Naive thymus-derived CD4-positive, alpha-beta T cell (primary cell): ENCODE measurements at regions not wholly inside any gene's neighbourhood (a gene's known extent, or its start where the extent isn't known, plus 50 kb on each side); places are given as distances from the start of the nearest gene placed in this dataset.

Experiments used
- ATAC-seq: fragments of 150-1000 bp; cut with Tn5 transposase; 2 replicates; pipeline ENCODE4 v1.10.0; 2021; ENCODE audit warnings: mild to moderate bottlenecking, moderate library complexity
- CTCF ChIA-PET: fragments of 350-600 bp; sonication (Branson Sonifier 250); formaldehyde crosslinking; loops from one replicate; lab custom pipeline; 2021; ENCODE audit warnings: antibody characterized with exemption; lab: Charles Lee
- POLR2A ChIA-PET: fragments of 350-600 bp; sonication (Branson Sonifier 250); formaldehyde crosslinking; loops from one replicate; lab custom pipeline; 2021; ENCODE audit warnings: antibody characterized with exemption, inconsistent platforms; lab: Charles Lee
- DNase-seq, 9 donors: peaks; one replicate each; pipeline versions ENCODE4 v3.0.0 to v3.0.0-alpha.2; 2020 to 2022; ENCODE audit warnings: mixed read lengths in 1 of 9
- H3K27ac ChIP-seq: one replicate; pipeline ENCODE4 v1.7.0; 2013; ENCODE audit warnings: mild to moderate bottlenecking, low read depth, low read length, moderate library complexity
- H3K27me3 ChIP-seq, 2 donors: one replicate each; pipeline ENCODE4 v1.7.0; 2013; ENCODE audit warnings: low read length in 2 of 2, mild to moderate bottlenecking in 2 of 2, moderate library complexity in 2 of 2; ENCODE audit not compliant: control insufficient read depth in 2 of 2, insufficient read depth in 2 of 2
- H3K36me3 ChIP-seq, 3 experiments: 1 replicate in 2 of 3; 2 replicates in 1 of 3; pipeline ENCODE4 v1.7.0; 2013; ENCODE audit warnings: low read length in 3 of 3, mild to moderate bottlenecking in 3 of 3, moderate library complexity in 1 of 3; ENCODE audit not compliant: insufficient read depth in 3 of 3, control insufficient read depth in 2 of 3
- H3K4me1 ChIP-seq, 2 donors: one replicate each; pipeline ENCODE4 v1.7.0; 2013; ENCODE audit warnings: low read length in 2 of 2, mild to moderate bottlenecking in 2 of 2, moderate library complexity in 1 of 2; ENCODE audit not compliant: control insufficient read depth in 2 of 2, insufficient read depth in 2 of 2
- H3K4me3 ChIP-seq: 2 replicates; pipeline ENCODE4 v1.7.0; 2013; ENCODE audit warnings: mild to moderate bottlenecking, low read length
- H3K9me3 ChIP-seq, 3 experiments: 1 replicate in 2 of 3; 2 replicates in 1 of 3; pipeline ENCODE4 v1.7.0; 2013; ENCODE audit warnings: low read length in 3 of 3; ENCODE audit not compliant: control insufficient read depth in 2 of 3
- H3K27ac Mint-ChIP-seq, 9 donors: one replicate each; pipeline ENCODE4 v1.8.0; 2020 to 2022; ENCODE audit warnings: mixed read lengths in 9 of 9, mild to moderate bottlenecking in 8 of 9, moderate library complexity in 5 of 9, inconsistent platforms in 2 of 9
- H3K27me3 Mint-ChIP-seq, 5 donors: one replicate each; pipeline ENCODE4 v1.8.0; 2021 to 2022; ENCODE audit warnings: mixed read lengths in 5 of 5, mild to moderate bottlenecking in 1 of 5
- H3K36me3 Mint-ChIP-seq, 5 donors: one replicate each; pipeline ENCODE4 v1.8.0; 2020 to 2022; ENCODE audit warnings: mixed read lengths in 5 of 5, mild to moderate bottlenecking in 3 of 5, inconsistent platforms in 1 of 5
- H3K4me1 Mint-ChIP-seq, 7 donors: one replicate each; pipeline ENCODE4 v1.8.0; 2020 to 2022; ENCODE audit warnings: mixed read lengths in 7 of 7, mild to moderate bottlenecking in 3 of 7, inconsistent platforms in 1 of 7
- H3K4me3 Mint-ChIP-seq, 10 donors: one replicate each; pipeline ENCODE4 v1.8.0; 2020 to 2022; ENCODE audit warnings: mild to moderate bottlenecking in 10 of 10, mixed read lengths in 10 of 10, moderate library complexity in 6 of 10, inconsistent platforms in 2 of 10
- H3K9me3 Mint-ChIP-seq, 11 donors: one replicate each; pipeline ENCODE4 v1.8.0; 2020 to 2022; ENCODE audit warnings: mixed read lengths in 11 of 11, mild to moderate bottlenecking in 4 of 11, inconsistent platforms in 1 of 11, moderate library complexity in 1 of 11
- intact Hi-C, 2 donors: fragments of 100-400 bp; cut with micrococcal nuclease; formaldehyde crosslinking; loops; one replicate each; pipeline ENCODE4 v1.15.1; 2023

DNA sequence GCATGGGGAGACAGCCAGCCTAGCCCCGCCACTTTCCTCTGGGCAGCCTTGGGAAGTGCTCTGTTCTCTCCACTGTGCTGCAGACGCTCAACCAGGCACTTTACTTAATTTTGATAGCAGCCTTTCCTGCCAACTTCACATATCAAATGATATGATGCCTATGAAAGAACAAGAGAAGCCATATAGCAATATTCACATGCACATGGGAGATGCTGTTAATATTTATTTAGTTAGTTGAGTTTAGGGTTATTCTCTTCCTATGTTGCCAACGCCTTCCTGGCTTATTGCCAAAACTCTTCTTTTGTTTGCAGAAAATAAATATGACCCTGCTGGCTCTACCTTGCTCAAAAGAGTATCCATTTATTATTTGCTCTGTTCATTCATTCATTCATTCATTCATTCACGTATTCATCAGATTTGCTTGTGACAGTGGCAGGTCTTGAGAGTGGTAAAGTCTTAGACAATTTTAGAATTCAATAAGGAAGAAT, 99.3 kb downstream of the GATA6 start:
- Histone ChIP-seq H3K36me3 (no peaks in the 10 kb centered on the region), H3K9me3 (no peaks in the 10 kb centered on the region), H3K4me3 (no peak overlapping the region), H3K4me1 (no peaks in the 10 kb centered on the region), H3K27me3 (no peaks in the 10 kb centered on the region), H3K27ac (no peak overlapping the region)
- no peak for DNase-seq
- Mint-ChIP-seq H3K36me3 (peaks cover 0 to 3% (median 0%) of the 10 kb centered on the region in 5 donors), H3K9me3 (peaks cover 0 to 12% (median 0%) of the 10 kb centered on the region in 11 donors), H3K27ac (no peak overlapping the region), H3K4me3 (no peak overlapping the region), H3K4me1 (peaks cover 0 to 4% (median 0%) of the 10 kb centered on the region in 7 donors), H3K27me3 (peaks cover 0 to 12% (median 5%) of the 10 kb centered on the region in 5 donors)
- intact Hi-C loops = no loop called here
- POLR2A ChIA-PET = no interaction called here
- CTCF ChIA-PET = no interaction called here
- ATAC-seq = no peak

DNA sequence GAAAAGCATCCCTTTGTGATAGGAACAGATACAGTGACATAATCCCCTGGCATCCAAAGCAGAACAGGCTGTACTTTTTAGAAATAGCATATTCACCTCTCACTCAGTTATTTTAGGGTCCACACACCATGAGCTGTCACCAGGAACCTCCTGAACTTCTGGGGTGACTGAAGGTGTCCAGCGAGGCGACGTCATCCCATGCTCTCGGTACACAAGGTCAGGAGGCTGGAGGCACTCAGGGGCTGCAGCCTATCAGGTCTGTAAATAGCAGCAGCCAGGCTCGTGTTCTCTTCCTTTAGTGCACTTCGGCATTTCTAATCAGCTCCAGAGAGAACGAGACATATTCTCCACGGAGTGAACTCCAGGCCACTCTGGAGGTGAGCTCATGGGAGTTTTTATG, 98.3 kb downstream of the GATA6 start:
- intact Hi-C loops = no loop called here
- ATAC-seq (no peak), DNase-seq (no peak)
- H3K36me3 Mint-ChIP-seq = peaks cover 0 to 3% (median 0%) of the 10 kb centered on the region in 5 donors
- peaks cover 0 to 7% (median 2%) of the 10 kb centered on the region in 11 donors for H3K9me3 Mint-ChIP-seq
- CTCF ChIA-PET = no interaction called here
- peaks cover 0 to 4% (median 0%) of the 10 kb centered on the region in 7 donors for H3K4me1 Mint-ChIP-seq
- POLR2A ChIA-PET = no interaction called here
- Histone ChIP-seq H3K4me1 (no peaks in the 10 kb centered on the region), H3K27me3 (no peaks in the 10 kb centered on the region), H3K36me3 (no peaks in the 10 kb centered on the region), H3K4me3 (no peak overlapping the region), H3K9me3 (no peaks in the 10 kb centered on the region), H3K27ac (no peak overlapping the region)
- no peak overlapping the region for H3K4me3 Mint-ChIP-seq
- H3K27ac Mint-ChIP-seq = no peak overlapping the region
- H3K27me3 Mint-ChIP-seq = peaks cover 0 to 12% (median 5%) of the 10 kb centered on the region in 5 donors

DNA sequence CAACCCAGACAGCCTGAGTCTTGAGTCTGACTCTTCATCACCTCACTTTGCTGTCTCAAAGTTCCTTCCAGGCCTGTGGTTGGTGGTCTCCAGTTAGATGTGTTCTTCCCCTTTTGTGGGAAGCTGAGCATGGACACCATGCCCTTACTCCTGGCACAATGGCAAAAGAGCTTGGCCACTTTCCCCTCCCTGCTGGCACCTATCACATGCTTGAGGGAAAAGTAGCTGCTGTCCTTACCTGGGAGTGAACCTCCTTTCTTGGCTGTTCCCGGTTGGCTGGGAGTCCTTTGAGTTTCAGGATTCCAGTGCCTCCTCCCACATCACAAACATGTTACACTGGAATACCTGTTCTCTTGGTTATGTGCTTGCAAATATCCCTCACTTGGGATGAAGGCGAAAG, 97.8 kb downstream of the GATA6 start:
- Histone ChIP-seq H3K27ac (no peak overlapping the region), H3K4me3 (no peak overlapping the region), H3K36me3 (no peaks in the 10 kb centered on the region), H3K9me3 (no peaks in the 10 kb centered on the region), H3K4me1 (no peaks in the 10 kb centered on the region), H3K27me3 (no peaks in the 10 kb centered on the region)
- ATAC-seq (no peak), DNase-seq (no peak)
- POLR2A ChIA-PET = no interaction called here
- Mint-ChIP-seq H3K4me3 (no peak overlapping the region), H3K36me3 (peaks cover 0 to 3% (median 0%) of the 10 kb centered on the region in 5 donors), H3K27ac (no peak overlapping the region), H3K9me3 (peaks cover 0 to 10% (median 4%) of the 10 kb centered on the region in 11 donors), H3K27me3 (peaks cover 0 to 12% (median 5%) of the 10 kb centered on the region in 5 donors), H3K4me1 (peaks cover 0 to 4% (median 0%) of the 10 kb centered on the region in 7 donors)
- CTCF ChIA-PET = no interaction called here
- intact Hi-C loops = no loop called here

DNA sequence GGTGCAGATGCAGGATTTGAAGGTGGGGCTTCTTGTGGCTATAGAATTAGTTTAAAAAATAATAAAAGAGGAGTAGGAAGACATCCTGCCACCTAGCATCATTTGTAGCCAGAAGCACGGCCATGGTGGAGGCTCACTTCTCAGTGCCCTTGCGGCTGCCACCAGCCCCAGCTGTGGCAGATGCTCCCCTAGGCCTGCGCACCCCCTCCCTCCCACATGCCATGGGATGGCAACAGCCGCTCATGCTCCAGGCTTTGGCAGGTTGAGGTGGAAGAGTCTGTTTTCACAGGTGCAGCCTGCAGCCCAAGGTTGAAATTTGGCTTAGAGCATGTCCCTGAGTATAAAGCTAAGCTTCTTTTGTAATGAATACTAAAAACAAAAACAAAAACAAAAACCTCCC, 96.4 kb downstream of the GATA6 start:
- Histone ChIP-seq H3K27me3 (no peaks in the 10 kb centered on the region), H3K4me3 (no peak overlapping the region), H3K36me3 (no peaks in the 10 kb centered on the region), H3K27ac (no peak overlapping the region), H3K4me1 (peaks cover 0 to 8% of the 10 kb centered on the region in 2 donors), H3K9me3 (no peaks in the 10 kb centered on the region)
- Mint-ChIP-seq H3K27ac (no peak overlapping the region), H3K27me3 (peaks cover 0 to 9% (median 5%) of the 10 kb centered on the region in 5 donors), H3K9me3 (peaks cover 0 to 10% (median 6%) of the 10 kb centered on the region in 11 donors), H3K36me3 (peaks cover 0 to 3% (median 0%) of the 10 kb centered on the region in 5 donors), H3K4me1 (peaks cover 0 to 4% (median 0%) of the 10 kb centered on the region in 7 donors), H3K4me3 (no peak overlapping the region)
- ATAC-seq (no peak), DNase-seq (no peak)
- intact Hi-C loops = no loop called here
- ChIA-PET POLR2A (no interaction called here), CTCF (no interaction called here)

DNA sequence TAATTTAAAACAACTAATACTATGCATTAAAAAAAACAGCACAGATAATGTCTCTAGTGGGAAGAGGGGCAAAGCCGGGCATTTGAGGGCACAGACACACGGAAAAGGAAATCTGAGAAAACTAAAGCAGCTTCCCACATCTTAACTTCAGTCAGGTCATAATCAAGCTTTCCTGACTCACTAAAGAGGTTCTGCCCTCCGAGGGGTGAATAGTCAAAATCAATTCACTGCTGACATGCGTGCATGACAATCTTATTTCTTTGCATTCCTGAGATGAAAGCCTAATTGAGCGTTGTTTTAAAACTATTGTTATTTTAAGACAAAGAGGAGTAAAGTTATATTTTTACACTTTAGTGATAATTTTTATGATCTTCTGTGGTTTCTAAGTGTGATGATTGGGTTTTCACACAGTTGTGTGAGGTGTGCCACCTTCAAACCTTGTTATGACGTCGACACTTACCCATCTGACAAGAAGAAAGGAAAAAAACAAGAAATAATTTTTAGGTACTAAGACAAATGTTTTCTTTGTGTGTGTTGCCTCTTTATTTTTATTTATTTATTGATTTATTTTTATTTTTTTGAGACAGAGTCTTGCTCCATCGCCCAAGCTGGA, 90.9 kb downstream of the GATA6 start:
- Histone ChIP-seq H3K9me3 (no peaks in the 10 kb centered on the region), H3K4me1 (peaks cover 0 to 21% of the 10 kb centered on the region in 2 donors), H3K4me3 (no peak overlapping the region), H3K27ac (no peak overlapping the region), H3K36me3 (no peaks in the 10 kb centered on the region), H3K27me3 (no peaks in the 10 kb centered on the region)
- no peak for DNase-seq
- H3K27ac Mint-ChIP-seq = no peak overlapping the region
- H3K27me3 Mint-ChIP-seq = peaks cover 0 to 12% (median 9%) of the 10 kb centered on the region in 5 donors
- ATAC-seq = peak; percentile 60
- intact Hi-C loops = no loop called here
- peaks cover 0 to 2% (median 0%) of the 10 kb centered on the region in 5 donors for H3K36me3 Mint-ChIP-seq
- peaks cover 0 to 10% (median 7%) of the 10 kb centered on the region in 11 donors for H3K9me3 Mint-ChIP-seq
- ChIA-PET CTCF (no interaction called here), POLR2A (no interaction called here)
- H3K4me1 Mint-ChIP-seq = peaks cover 0 to 4% (median 0%) of the 10 kb centered on the region in 7 donors
- no peak overlapping the region for H3K4me3 Mint-ChIP-seq

DNA sequence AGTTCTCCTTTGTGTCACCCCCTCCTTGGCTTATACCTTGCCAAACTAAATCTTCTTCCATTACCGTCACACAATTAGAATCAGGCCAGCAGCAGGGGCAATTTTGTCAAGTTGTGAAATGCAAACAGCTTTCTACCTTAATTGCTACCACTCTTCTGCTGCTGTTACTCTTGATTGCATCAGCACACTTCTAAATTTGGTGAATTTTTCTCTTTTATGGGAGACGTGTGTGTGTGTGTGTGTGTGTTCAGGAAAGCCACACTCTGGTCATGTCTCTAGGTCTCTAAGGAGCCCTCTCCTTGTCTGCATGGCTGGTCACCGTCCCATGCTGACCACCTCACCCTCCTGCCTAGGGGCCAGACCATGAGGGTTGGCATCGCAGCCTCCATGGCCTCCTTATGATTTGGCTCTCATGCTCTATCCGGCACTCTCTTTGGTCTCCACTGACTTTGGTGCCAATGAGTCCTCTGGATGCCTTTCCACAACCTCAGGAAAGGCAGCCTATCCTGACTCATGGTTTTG, 87.7 kb downstream of the GATA6 start:
- H3K27me3 Mint-ChIP-seq = peaks cover 0 to 20% (median 11%) of the 10 kb centered on the region in 5 donors
- ATAC-seq = no peak

More for the DNA sequence above, 87.7 kb downstream of the GATA6 start:
- Histone ChIP-seq H3K4me3 (no peak overlapping the region), H3K27me3 (no peaks in the 10 kb centered on the region), H3K36me3 (no peaks in the 10 kb centered on the region), H3K4me1 (peaks cover 0 to 21% of the 10 kb centered on the region in 2 donors), H3K27ac (no peak overlapping the region), H3K9me3 (no peaks in the 10 kb centered on the region)
- DNase-seq = no peak
- CTCF ChIA-PET = no interaction called here
- Mint-ChIP-seq H3K27ac (no peak overlapping the region), H3K36me3 (no peaks in the 10 kb centered on the region), H3K9me3 (peaks cover 0 to 9% (median 2%) of the 10 kb centered on the region in 11 donors), H3K4me1 (peaks cover 0 to 4% (median 0%) of the 10 kb centered on the region in 7 donors), H3K4me3 (no peak overlapping the region)
- intact Hi-C loops = no loop called here
- POLR2A ChIA-PET = no interaction called here
